HG03064 (cell line): ENCODE measurements at regions not wholly inside any gene's neighbourhood (a gene's known extent, or its start where the extent isn't known, plus 50 kb on each side); places are given as distances from the start of the nearest gene placed in this dataset.

Source experiments
- ATAC-seq: cut with Tn5 transposase; IDR thresholded peaks from one replicate; pipeline ENCODE4 v1.9.1; 2021; ENCODE audit warnings: low read depth; ENCODE audit not compliant: unreplicated experiment

DNA sequence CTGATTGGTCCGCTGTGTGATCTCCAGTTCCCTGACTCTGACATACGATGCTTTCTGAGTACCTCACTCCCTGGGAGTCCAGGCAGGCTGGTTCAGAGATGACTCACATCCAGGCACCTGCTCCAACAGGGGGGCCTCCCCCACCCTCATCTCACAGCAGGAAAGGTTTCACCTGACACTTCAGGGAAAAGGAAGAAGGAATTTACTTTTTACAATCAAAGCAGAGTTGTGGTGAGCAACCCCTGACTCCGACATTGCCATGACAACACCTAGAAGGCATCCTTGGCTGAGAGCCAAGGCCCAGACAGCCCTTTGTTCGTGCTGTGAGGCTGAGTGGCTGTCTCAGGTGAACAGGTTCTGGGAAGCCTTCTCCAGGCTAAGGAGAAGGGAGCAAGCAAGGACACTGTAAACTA is 164.6 kb upstream of the GJB5 start:
- no peak for ATAC-seq

DNA sequence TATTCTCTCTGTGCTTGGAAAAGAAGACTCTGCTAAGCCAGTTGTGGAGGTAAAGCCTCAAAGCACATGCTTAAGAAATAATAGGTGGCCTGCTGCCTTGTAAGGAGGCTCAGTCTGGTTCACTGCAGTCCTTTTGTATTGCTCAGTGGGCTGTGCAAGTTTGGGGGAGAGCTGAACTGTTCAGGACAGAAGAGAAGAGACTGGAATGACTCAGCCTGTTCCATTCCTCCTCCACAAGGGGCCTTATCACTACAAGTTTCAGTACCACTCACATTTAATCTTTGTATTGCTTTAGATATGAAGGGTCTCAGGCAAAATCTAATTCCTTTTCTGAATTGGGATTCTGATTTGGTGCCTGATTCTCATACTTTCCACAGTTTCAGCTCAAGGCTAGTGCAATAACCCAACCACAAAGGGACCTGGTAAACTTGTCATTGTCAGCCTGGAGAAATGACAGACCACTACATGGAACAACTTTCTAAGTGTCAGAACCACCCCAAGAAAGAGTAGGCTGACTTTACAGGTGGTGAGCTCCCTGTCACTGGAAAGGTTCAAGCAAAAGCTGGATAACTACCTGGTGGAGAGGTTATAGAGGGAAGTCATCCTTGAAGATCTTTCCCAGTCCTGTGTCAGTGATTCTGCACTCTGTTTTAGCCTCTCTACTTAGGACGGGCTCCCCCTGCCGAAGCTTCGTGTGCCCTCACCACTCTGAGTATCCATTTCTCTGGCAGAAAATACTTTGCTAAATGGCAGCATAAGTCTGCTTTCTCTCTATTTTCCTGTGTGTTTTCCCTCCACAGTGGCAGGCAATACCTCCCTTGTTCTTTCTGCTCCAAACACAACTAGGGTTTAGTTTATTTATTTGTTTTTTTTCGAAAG is 162.9 kb upstream of the GJB5 start:
- ATAC-seq: no peak

DNA sequence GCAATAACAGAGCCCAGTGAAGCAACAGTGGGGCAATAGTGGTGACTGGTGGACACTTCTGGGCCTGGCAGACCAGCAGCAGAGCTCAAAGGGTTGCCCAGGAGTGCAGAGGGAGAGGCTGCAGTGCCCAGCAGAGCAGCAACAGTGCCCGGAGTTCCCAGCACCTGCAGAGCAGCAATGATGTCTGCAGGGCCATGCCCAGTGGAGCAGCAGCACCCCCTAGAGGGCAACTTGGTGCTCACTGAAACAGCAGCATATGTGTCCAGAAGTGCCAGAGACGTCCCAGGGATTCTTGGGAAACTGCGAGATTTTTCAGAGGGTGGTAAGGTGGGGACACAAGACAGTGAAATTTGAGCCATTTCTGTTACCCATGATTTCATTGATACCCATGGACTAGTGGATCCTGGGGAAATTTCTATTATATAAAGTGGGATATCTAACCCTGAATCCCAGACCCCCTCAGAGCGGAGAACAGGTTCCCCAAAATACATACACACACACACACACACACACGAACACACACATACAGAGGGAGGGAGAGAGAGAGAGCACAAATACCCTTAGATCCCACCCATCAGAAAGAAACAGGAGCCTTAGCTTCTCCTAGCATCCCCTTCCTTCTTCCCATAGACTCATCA is 156.9 kb upstream of the GJB5 start:
- no peak for ATAC-seq

DNA sequence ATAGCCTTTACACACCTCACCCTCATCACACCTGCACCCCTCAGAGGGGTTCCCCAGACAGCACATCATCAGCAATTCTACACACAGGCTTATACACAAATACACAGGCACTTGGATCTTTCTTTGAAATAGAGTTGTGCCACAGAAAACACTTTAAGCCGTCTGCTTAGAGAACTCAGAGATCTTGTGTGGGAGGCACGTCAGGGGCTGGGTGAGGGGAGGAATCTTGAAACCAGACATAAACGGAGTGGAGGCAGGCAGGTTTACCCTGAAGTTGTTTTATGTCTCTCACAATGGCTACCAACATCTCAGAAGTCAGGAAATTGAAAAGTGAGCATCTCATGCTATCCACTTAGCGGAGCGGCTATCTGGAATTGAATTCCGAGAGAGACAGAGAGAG is 151.9 kb upstream of the GJB5 start:
- no peak for ATAC-seq

DNA sequence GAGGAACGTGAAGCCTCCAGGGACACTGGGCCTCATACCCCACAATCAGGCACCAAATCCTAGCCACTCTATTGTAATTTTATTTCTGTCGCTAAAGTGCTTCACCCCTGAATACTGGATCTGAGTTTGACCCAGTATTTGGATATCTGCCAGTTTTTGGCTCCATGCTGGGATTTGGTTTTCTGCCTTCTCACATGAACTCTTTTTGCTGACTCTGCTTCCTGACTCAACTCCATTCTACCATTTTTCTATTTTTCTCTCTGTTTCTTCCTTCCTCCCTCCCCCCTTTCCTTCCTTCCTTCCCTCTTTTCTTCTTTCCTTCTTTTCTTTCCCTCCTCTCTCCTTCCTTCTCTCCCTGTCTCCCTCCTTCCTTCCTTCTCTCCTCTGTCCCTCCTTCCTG is 151.3 kb upstream of the GJB5 start:
- no peak for ATAC-seq

DNA sequence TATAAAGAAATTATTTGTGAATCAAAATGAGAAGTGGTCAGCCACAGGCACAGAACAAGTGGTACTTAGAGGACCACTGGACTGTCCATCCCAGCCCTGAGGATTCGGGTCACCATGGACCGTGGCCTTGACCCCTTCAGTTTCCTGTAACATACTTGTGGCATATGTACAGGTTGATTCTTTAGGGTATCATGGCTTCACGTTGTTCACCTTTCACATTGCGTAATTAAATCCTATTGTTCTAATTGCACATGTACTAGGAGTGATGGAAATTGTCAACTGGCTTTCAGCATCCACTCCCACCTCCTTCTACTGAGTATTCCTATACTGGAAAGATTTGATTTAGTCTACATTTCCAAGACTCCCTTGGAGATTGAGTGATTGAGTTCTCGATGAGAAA is 148.3 kb upstream of the GJB5 start:
- ATAC-seq: no peak

DNA sequence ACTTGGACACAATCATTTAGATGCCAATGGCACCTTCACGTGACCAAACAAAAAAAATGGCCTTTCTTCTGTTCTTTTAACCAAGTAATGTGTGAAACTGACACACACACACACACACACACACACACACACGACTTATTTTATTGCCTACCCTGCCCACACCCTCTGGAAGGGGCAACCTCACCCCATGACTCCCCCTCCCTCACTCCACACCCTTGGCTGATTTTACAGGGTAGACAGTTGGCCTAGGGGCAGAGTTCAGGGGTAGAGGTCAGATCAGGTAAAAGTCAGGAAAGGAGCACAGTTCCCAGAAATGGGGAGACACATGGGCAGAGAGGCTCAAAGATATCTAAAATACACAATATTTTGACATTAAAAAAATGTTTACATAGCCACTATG is 144.8 kb upstream of the GJB5 start:
- ATAC-seq: no peak

DNA sequence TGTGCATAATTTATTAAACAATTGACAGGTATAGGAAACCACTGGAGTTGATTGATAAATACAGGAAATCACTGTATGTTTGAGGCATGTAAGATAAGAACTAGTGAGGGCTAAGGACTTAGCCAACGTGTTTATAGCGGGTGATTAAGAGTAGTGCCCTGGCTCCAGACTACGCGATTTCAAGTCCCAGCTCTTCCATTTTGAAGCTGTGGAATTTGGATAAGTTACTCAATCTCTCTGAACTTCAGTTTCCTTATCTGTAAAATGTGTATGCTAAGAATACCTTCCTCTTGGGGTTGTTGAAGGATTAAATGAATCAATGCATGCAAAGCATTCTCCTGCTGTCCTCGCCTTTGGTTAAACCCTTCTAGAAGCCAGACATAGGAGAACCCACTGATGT is 143.3 kb upstream of the GJB5 start:
- ATAC-seq: no peak

DNA sequence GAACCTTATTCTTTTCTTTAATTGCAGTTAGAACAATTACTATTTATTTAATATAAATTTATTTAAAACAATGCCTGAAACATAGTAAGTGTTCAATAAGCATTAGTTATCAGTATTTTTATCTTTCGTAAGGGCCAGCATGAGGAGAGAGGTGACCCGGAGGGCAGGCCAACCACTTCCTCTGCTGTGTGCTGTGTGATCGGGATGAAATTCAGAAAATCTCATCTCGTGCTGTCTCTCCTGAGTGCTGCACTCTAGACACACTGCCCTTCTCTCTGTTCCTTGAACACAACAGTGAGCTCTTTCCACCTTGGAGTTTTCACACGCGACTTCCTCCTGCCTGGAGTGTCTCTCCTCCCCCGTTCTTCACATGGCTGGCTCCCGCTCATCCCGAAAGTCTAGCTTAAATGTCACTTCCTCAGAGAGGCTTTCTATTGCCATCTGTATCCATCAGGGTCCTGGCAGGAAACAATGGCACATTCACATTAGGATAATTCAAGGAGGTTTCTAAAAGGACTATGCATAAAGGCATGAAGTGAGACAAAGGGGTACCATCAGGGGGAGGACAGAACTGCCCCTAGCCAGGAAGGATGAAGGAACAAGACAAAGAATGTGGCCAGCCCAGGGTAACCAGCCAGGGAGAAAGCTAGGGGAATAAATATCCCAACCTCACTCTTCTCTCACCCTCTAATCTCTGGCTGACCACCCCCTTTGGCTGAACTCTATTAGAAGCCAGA is 142.6 kb upstream of the GJB5 start:
- no peak for ATAC-seq

DNA sequence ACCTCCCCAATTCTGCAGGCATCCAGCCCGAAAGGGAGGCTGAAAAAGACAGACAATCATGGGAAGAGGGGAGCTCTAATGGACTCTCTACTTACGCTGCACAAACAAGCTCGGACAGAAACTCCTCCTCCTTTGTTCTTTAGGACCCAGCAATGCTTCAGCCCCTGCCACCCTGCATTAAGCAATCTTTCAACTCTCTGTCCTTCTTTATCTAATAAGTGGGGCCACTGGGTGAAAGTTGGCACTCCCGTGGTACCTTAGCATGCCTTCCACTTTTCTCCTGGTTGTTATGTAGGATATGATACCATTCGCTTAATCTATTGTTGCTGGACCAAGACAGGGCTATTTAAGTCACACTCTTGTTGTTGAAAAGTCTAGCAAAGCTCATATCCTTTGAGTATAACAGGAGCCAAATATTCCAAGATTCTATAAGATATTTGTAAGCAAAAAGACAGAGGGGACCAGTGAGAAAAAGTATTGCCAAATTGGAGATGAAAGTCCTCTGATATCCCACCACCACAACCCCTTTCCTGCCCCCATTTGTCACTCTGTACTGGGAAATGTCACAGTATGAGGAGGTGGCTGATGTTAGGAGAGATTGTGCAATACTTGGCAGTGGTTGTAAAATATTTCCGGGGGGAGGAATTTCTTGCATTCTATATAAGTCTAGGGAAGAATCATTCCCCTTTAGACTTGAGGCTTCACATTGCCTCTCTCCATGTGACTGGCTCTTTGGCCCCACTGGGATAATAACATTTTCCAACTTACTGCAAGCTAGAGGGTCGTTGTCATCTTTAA is 137.3 kb upstream of the GJB5 start:
- ATAC-seq: no peak

DNA sequence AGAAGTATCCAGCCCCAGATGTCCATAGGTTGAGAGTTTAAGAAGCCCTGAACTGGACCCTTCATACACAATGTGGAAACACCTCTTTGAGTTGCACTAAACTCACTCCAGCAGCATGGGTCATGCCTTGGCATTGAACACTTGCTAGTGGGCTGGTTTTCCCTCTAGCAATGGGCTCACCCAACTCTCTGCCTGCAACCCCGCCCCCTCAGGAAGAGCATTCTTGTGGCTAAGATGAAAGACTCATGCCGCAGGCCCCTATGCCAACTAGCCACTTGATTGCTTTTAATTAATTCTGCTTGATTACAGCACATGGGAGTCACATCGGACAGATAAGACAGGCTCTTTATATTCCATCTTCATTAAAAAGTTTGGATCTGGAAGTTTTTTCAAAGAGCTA is 136.5 kb upstream of the GJB5 start:
- no peak for ATAC-seq

DNA sequence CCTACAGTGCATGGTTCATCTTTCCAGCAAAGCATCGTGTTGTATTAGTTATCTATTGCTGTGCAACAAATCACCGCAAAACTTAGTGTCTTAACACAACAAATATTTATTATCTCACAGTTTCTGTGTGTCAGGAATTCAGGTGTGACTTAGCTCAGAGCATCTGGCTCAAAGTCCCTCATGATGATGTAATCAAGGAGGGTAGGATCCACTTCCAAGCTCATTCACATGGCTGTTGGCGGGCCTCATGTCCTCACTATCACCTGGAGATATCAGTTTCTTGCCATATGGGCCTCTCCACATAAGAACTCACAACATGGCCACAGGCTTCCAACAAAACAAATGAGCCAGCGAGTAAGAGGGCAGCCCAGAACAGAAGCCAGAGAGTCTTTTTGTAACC is 135.6 kb upstream of the GJB5 start:
- ATAC-seq: no peak

DNA sequence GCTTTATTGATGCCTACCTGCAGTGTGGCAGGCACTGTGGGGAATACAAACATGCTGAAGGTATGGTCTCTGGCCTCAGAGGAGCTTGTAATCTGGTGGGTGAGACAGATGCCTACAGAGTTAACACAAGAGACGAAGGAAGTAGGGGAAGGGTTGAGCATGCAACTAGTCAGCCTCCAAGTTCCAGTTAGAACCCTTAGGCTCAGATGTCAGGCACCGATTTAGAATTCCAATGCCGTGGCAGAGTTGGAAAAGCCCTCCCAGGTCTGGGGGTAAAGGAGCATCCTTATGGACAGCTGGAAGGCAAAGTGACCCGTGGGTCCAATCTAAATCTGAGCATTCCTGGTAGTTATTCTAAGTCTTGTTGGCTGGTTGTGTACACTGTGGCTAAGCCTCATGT is 132.9 kb upstream of the GJB5 start:
- no peak for ATAC-seq

DNA sequence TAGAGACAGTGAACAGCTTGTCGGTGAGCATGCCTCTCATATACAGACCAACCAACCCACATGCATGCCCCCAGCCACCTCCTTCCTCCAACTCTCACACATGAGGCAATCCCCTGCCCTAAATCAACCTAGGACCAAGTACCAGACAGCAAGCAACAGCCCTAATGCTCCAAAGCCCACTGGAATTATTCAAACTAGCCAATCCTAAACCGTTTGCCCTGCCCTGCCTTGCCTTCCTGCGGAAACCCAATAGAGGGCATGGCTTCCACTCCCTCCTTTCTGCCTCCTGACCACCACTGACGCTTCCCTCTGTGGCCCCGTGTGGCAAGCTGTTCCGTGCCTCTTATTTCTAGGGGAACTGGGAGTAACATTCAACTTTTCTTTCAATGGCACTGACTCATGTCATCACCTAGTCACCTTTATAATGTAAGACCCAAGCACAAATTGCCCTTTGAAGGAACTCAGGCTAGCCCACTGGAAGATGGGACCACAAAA is 129.3 kb upstream of the GJB5 start:
- no peak for ATAC-seq

DNA sequence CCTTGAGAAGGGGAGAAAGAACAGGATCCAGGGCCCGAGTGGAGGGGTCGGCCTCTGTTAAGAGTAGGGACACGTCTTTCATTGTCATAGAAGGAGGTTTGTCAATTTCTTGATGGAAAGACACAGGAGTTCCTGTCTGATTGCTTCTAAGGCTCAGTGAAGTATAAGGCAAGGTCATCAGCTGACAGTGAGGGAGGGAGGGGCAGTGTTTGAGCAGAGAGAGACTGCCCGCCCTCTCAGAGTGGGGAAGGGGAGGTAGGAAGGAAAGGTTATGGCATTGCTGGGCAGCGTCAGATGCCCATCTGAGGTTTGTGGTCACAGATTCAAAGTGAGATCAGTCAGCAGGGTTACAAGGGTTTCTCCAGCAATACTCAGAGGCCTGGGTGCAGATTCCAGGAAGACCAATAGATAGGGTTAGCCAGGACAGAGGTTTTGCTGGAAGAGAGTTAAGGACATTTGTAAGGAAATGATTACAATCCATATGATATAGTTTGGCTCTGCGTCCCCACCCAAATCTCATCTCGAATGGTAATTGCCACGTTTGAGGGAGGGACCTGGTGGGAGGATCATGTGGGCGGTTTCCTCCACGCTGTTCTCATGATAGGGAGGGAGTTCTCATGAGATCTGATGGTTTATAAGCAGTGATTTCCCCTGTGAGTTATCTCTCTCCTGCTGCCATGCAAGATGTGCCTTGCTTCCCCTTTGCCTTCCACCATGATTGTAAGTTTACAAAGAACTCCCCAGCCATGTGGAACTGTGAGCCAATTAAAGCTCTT is 127.2 kb upstream of the GJB5 start:
- no peak for ATAC-seq

DNA sequence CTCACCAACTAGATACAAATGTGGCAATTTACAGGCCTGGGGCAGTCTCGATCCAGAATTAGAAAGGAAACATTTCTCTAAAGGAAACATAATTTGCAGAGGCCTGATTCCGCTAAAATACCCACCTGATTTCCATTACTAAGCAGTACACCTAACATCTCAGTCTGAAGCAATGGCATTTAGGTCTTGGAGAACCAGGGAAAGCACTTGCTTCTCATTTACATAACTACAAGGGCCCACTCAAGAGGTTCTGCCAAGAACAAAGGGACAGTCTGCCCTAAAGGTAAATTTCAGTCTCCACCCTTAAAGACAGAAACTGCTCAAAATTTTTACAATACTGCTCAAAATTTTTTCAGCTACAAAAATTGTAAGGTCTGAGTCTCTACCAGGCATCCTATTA is 123.7 kb upstream of the GJB5 start:
- no peak for ATAC-seq

DNA sequence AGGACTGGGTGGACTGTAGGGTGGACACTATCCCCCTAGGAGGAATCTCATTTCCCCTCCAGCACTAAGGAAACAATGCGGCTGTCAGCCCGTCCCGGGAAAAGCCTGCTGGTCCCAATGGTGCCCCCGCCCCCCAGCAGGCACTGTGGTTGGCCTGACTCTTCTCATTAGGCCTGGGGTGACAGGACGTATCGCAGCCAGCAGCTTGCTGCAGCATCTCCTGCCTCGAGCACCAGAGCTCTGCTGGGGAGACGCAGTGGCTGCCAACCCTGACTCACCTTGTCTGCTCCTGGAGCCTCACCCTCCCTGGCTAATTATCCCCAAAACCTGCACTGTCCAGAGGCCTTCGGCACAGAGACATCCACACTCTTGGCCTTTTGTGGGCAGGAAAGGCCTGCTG is 115.1 kb upstream of the GJB5 start:
- ATAC-seq: no peak

DNA sequence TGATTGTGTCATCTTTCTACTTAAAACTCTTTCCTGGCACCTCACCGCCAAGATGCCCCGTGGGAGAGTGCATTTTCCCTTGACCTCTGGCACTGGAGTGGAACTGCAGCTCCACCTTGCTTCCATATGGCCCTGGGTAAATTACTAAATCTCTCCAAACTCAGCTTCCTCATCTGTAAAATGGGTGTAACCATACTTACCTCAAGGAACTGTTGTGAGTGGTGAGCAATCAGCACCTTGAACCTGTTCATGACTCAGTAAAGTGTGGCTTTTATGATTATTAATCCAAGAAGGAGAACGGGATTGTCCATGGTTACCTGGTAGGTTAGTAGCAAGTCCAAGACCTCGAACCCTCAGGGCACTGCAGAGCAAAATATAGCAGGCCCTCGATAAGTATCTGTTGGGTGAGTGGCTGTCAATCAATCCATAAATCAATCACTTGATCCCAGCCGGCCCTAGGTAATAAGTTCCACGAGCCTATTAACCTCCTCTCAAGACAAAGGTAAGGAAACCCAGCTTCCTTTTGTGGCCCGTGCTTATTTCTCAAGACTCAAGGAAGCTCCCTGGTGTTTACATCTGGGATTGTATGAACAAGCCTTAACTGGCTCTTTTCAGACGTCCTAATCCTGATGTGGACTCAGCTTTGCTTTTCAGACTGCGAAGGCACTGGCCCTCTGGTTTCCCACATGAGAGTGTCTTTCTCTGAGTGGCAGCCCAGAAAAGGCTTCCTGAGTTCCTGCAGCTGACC is 114.0 kb upstream of the GJB5 start:
- ATAC-seq: no peak

DNA sequence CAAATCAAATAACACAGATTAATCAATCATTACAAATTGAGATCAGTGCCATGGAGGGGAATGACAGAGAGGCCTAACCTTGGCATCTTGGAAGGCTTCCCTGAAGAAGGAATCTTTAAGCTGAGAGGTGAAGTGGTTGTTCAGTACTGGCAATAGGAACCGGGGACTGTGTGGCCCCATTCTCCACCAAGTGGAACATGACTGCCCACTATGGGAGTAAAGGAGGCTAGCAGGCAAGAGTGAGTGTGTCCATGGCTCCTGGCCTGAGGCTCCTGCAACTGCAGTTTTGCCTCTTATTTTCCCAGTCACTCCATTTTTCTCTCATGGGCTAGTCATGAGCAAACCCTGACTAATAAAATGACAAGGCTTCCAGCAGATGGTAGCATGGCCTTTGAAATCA is 112.2 kb upstream of the GJB5 start:
- no peak for ATAC-seq
